ENCODE measurements at regions not wholly inside any gene's neighbourhood (a gene's known extent, or its start where the extent isn't known, plus 50 kb on each side); places are given as distances from the start of the nearest gene placed in this dataset.

GRCh38 chr17:77905766-77906165 is 52.7 kb upstream of the TNRC6C start:
- H3K9me3 ChIP-seq (ENCODE audit: control insufficient read depth in 4 of 4, low read length in 3 of 4), result no peaks in the 10 kb centered on the region
- TF ChIP-seq YY1 (IDR thresholded peaks at IDR 0.05) (no peak), RAD21 (IDR thresholded peaks at IDR 0.05) (no peak), RXRA (IDR thresholded peaks at IDR 0.05) (no peak), HNF4G (IDR thresholded peaks at IDR 0.05) (no peak), REST (IDR thresholded peaks at IDR 0.05) (no peak), CTCF (IDR thresholded peaks at IDR 0.05; ENCODE audit: low read depth, low read length, missing input control) (no peak), NR2F2 (IDR thresholded peaks at IDR 0.05) (no peak), ZBTB33 (IDR thresholded peaks at IDR 0.05) (no peak), FOXA1 (IDR thresholded peaks at IDR 0.05) (no peak)
- no peaks in the 10 kb centered on the region for H3K36me3 ChIP-seq (ENCODE audit: control insufficient read depth in 4 of 4, insufficient read depth in 3 of 4, low read depth in 1 of 4, low read length in 3 of 4)
- no peaks in the 10 kb centered on the region for H3K4me1 ChIP-seq (ENCODE audit: control insufficient read depth in 4 of 4, insufficient read depth in 4 of 4, low read length in 3 of 4)
- 79% methylated on average over 9 of the region's 9 CpGs for WGBS
- H3K9ac ChIP-seq (ENCODE audit: low read depth in 1 of 2, low read length in 2 of 2), result no peak overlapping the region
- H3K27me3 ChIP-seq (ENCODE audit: control insufficient read depth in 4 of 4, insufficient read depth in 4 of 4, low read length in 3 of 4), result peaks cover 0 to 3% (median 1%) of the 10 kb centered on the region in 4 donors
- H3K4me3 ChIP-seq (ENCODE audit: low read depth in 1 of 3, low read length in 3 of 3), result no peak overlapping the region
- no peak overlapping the region for H3K27ac ChIP-seq (ENCODE audit: low read depth in 1 of 2, low read length in 2 of 2)
- DNase-seq (ENCODE audit: low spot score), result no peak

- DNase-seq (ENCODE audit: low spot score), result no peak
- Histone ChIP-seq H3K4me3 (ENCODE audit: low read depth in 1 of 3, low read length in 3 of 3) (no peak overlapping the region), H3K27ac (ENCODE audit: low read depth in 1 of 2, low read length in 2 of 2) (no peak overlapping the region), H3K36me3 (ENCODE audit: control insufficient read depth in 4 of 4, insufficient read depth in 3 of 4, low read depth in 1 of 4, low read length in 3 of 4) (no peaks in the 10 kb centered on the region), H3K9ac (ENCODE audit: low read depth in 1 of 2, low read length in 2 of 2) (no peak overlapping the region), H3K4me1 (ENCODE audit: control insufficient read depth in 4 of 4, insufficient read depth in 4 of 4, low read length in 3 of 4) (no peaks in the 10 kb centered on the region), H3K9me3 (ENCODE audit: control insufficient read depth in 4 of 4, low read length in 3 of 4) (no peaks in the 10 kb centered on the region), H3K27me3 (ENCODE audit: control insufficient read depth in 4 of 4, insufficient read depth in 4 of 4, low read length in 3 of 4) (peaks cover 0 to 3% (median 1%) of the 10 kb centered on the region in 4 donors)
- TF ChIP-seq FOXA2 (IDR thresholded peaks at IDR 0.05) (no peak), HNF4A (conservative IDR thresholded peaks at IDR 0.05) (no peak), SP1 (IDR thresholded peaks at IDR 0.05) (no peak), REST (IDR thresholded peaks at IDR 0.05) (no peak), ATF3 (IDR thresholded peaks at IDR 0.05) (no peak), ZBTB33 (IDR thresholded peaks at IDR 0.05) (no peak), GABPA (IDR thresholded peaks at IDR 0.05 in 1 of 2, conservative IDR thresholded peaks at IDR 0.05 in 1 of 2) (no peak), TAF1 (conservative IDR thresholded peaks at IDR 0.05) (no peak), RXRA (IDR thresholded peaks at IDR 0.05) (no peak), CTCF (IDR thresholded peaks at IDR 0.05; ENCODE audit: low read depth, low read length, missing input control) (no peak)
- WGBS, result 73% methylated on average over 10 of the region's 10 CpGs
Measured at GRCh38 chr17:77906377-77906871, 52.1 kb upstream of the TNRC6C start.

Data from liver (tissue), 8 donors.